A549 (cell line): ENCODE measurements at regions not wholly inside any gene's neighbourhood (a gene's known extent, or its start where the extent isn't known, plus 50 kb on each side); places are given as distances from the start of the nearest gene placed in this dataset.

ENCODE experiments used
- CEBPB ChIP-seq, 2 experiments: fragments of >200 bp in 1 of 2; sonication (Bioruptor Twin) in 1 of 2; formaldehyde crosslinking in 1 of 2; IDR thresholded peaks; 2 replicates each; pipeline ENCODE4 v1.6.1; 2012 to 2016
- MYC ChIP-seq: IDR thresholded peaks from 2 replicates; pipeline ENCODE4 v1.6.1; 2012; ENCODE audit warnings: mild to moderate bottlenecking, inconsistent platforms, low read length, improper control_type of control experiment, borderline replicate concordance
- SREBF2 ChIP-seq: fragments of 450-650 bp; IDR thresholded peaks from 2 replicates; pipeline ENCODE4 v1.6.1; 2014; ENCODE audit warnings: mild to moderate bottlenecking, moderate library complexity
- ZNF302 ChIP-seq: fragments of 250-450 bp; sonication (Bioruptor Pico); IDR thresholded peaks from 2 replicates; pipeline ENCODE4 v1.9.0; 2021; ENCODE audit warnings: inconsistent platforms, mild to moderate bottlenecking, moderate library complexity
- TF ChIP-seq, protein P1 (sequence below): fragments of >200 bp; sonication (Bioruptor Twin); formaldehyde crosslinking; IDR thresholded peaks from 3 replicates; pipeline ENCODE4 v1.5.1; 2016
- TF ChIP-seq, protein P2 (sequence below): fragments of 450-650 bp; IDR thresholded peaks from 2 replicates; pipeline ENCODE4 v1.6.1; 2014; ENCODE audit warnings: antibody characterized with exemption
- TF ChIP-seq, protein P3 (sequence below): fragments of 200-600 bp; sonication (generic); IDR thresholded peaks from 2 replicates; pipeline ENCODE4 v1.6.1; 2016; ENCODE audit warnings: antibody characterized with exemption, mild to moderate bottlenecking, moderate library complexity
- TF ChIP-seq, protein P4 (sequence below): fragments of 250-450 bp; sonication (Bioruptor Pico); IDR thresholded peaks from 2 replicates; pipeline ENCODE4 v1.5.0; 2021; ENCODE audit warnings: mild to moderate bottlenecking, moderate library complexity, borderline replicate concordance

DNA sequence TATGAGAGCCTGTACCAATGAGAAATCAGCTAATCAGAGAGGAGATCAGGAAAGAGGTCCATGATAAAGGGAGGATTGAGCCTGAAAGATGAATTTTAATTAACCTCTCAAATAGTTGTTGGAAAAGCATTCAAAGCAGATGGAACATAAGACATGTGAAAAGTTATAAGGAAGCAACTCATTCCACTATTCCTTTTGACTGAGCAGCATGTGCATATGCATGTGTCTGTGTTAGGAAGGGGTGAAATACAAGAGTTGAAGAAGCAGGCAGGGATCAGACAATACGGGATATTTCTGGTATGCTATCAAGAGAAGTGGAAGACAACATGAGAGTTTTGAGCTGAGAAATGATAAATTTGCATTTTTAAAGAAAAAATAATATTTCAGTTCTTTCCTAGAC is 624.8 kb upstream of the PTCHD4 start:
- TF ChIP-seq ZNF302 (CRISPR knock-in tag) (no peak), SREBF2 (no peak), CEBPB (IDR thresholded peaks at IDR 0.05) (no peak), MYC (no peak)
- TF ChIP-seq, protein P1, sequence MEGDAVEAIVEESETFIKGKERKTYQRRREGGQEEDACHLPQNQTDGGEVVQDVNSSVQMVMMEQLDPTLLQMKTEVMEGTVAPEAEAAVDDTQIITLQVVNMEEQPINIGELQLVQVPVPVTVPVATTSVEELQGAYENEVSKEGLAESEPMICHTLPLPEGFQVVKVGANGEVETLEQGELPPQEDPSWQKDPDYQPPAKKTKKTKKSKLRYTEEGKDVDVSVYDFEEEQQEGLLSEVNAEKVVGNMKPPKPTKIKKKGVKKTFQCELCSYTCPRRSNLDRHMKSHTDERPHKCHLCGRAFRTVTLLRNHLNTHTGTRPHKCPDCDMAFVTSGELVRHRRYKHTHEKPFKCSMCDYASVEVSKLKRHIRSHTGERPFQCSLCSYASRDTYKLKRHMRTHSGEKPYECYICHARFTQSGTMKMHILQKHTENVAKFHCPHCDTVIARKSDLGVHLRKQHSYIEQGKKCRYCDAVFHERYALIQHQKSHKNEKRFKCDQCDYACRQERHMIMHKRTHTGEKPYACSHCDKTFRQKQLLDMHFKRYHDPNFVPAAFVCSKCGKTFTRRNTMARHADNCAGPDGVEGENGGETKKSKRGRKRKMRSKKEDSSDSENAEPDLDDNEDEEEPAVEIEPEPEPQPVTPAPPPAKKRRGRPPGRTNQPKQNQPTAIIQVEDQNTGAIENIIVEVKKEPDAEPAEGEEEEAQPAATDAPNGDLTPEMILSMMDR: no peak
- TF ChIP-seq, protein P2, sequence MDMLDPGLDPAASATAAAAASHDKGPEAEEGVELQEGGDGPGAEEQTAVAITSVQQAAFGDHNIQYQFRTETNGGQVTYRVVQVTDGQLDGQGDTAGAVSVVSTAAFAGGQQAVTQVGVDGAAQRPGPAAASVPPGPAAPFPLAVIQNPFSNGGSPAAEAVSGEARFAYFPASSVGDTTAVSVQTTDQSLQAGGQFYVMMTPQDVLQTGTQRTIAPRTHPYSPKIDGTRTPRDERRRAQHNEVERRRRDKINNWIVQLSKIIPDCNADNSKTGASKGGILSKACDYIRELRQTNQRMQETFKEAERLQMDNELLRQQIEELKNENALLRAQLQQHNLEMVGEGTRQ: no peak
- TF ChIP-seq, protein P3, sequence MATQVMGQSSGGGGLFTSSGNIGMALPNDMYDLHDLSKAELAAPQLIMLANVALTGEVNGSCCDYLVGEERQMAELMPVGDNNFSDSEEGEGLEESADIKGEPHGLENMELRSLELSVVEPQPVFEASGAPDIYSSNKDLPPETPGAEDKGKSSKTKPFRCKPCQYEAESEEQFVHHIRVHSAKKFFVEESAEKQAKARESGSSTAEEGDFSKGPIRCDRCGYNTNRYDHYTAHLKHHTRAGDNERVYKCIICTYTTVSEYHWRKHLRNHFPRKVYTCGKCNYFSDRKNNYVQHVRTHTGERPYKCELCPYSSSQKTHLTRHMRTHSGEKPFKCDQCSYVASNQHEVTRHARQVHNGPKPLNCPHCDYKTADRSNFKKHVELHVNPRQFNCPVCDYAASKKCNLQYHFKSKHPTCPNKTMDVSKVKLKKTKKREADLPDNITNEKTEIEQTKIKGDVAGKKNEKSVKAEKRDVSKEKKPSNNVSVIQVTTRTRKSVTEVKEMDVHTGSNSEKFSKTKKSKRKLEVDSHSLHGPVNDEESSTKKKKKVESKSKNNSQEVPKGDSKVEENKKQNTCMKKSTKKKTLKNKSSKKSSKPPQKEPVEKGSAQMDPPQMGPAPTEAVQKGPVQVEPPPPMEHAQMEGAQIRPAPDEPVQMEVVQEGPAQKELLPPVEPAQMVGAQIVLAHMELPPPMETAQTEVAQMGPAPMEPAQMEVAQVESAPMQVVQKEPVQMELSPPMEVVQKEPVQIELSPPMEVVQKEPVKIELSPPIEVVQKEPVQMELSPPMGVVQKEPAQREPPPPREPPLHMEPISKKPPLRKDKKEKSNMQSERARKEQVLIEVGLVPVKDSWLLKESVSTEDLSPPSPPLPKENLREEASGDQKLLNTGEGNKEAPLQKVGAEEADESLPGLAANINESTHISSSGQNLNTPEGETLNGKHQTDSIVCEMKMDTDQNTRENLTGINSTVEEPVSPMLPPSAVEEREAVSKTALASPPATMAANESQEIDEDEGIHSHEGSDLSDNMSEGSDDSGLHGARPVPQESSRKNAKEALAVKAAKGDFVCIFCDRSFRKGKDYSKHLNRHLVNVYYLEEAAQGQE: no peak
- TF ChIP-seq, protein P4, sequence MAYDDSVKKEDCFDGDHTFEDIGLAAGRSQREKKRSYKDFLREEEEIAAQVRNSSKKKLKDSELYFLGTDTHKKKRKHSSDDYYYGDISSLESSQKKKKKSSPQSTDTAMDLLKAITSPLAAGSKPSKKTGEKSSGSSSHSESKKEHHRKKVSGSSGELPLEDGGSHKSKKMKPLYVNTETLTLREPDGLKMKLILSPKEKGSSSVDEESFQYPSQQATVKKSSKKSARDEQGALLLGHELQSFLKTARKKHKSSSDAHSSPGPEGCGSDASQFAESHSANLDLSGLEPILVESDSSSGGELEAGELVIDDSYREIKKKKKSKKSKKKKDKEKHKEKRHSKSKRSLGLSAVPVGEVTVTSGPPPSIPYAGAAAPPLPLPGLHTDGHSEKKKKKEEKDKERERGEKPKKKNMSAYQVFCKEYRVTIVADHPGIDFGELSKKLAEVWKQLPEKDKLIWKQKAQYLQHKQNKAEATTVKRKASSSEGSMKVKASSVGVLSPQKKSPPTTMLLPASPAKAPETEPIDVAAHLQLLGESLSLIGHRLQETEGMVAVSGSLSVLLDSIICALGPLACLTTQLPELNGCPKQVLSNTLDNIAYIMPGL (CRISPR knock-in tag): no peak
